ENCODE measurements at regions not wholly inside any gene's neighbourhood (a gene's known extent, or its start where the extent isn't known, plus 50 kb on each side); places are given as distances from the start of the nearest gene placed in this dataset.

GRCh38 chr9:75775166-75775565 lies 115.3 kb upstream of the PCSK5 start:
- TF ChIP-seq GATA3 (IDR thresholded peaks at IDR 0.05; ENCODE audit: low read depth, low read length) (no peak), GATA2 (IDR thresholded peaks at IDR 0.05; ENCODE audit: low read depth, low read length) (no peak)

- TF ChIP-seq GATA3 (IDR thresholded peaks at IDR 0.05; ENCODE audit: low read depth, low read length) (no peak), GATA2 (IDR thresholded peaks at IDR 0.05; ENCODE audit: low read depth, low read length) (no peak)
These were observed 114.3 kb upstream of the PCSK5 start for GRCh38 chr9:75775966-75776691.

GRCh38 chr9:75780185-75780584 lies 110.3 kb upstream of the PCSK5 start:
- no peak for TF ChIP-seq GATA2 (IDR thresholded peaks at IDR 0.05; ENCODE audit: low read depth, low read length)
- no peak for TF ChIP-seq GATA3 (IDR thresholded peaks at IDR 0.05; ENCODE audit: low read depth, low read length)

- TF ChIP-seq GATA2 (IDR thresholded peaks at IDR 0.05; ENCODE audit: low read depth, low read length) (no peak), GATA3 (IDR thresholded peaks at IDR 0.05; ENCODE audit: low read depth, low read length) (no peak)
These were observed 102.4 kb upstream of the PCSK5 start for GRCh38 chr9:75788006-75788634.

GRCh38 chr9:75797085-75797580 lies 93.3 kb upstream of the PCSK5 start:
- no peak for TF ChIP-seq GATA2 (IDR thresholded peaks at IDR 0.05; ENCODE audit: low read depth, low read length)
- no peak for TF ChIP-seq GATA3 (IDR thresholded peaks at IDR 0.05; ENCODE audit: low read depth, low read length)

- TF ChIP-seq GATA3 (IDR thresholded peaks at IDR 0.05; ENCODE audit: low read depth, low read length) (no peak), GATA2 (IDR thresholded peaks at IDR 0.05; ENCODE audit: low read depth, low read length) (no peak)
These were observed 92.0 kb upstream of the PCSK5 start for GRCh38 chr9:75798505-75798904.

- TF ChIP-seq GATA2 (IDR thresholded peaks at IDR 0.05; ENCODE audit: low read depth, low read length) (no peak), GATA3 (IDR thresholded peaks at IDR 0.05; ENCODE audit: low read depth, low read length) (no peak)
These were observed 87.3 kb upstream of the PCSK5 start for GRCh38 chr9:75803130-75803529.

- TF ChIP-seq GATA3 (IDR thresholded peaks at IDR 0.05; ENCODE audit: low read depth, low read length) (no peak), GATA2 (IDR thresholded peaks at IDR 0.05; ENCODE audit: low read depth, low read length) (no peak)
These were observed 80.4 kb upstream of the PCSK5 start for GRCh38 chr9:75810063-75810462.

GRCh38 chr9:75811692-75812091 lies 78.8 kb upstream of the PCSK5 start:
- TF ChIP-seq GATA2 (IDR thresholded peaks at IDR 0.05; ENCODE audit: low read depth, low read length) (no peak), GATA3 (IDR thresholded peaks at IDR 0.05; ENCODE audit: low read depth, low read length) (no peak)

GRCh38 chr9:75812141-75812540 lies 78.3 kb upstream of the PCSK5 start:
- TF ChIP-seq GATA3 (IDR thresholded peaks at IDR 0.05; ENCODE audit: low read depth, low read length) (no peak), GATA2 (IDR thresholded peaks at IDR 0.05; ENCODE audit: low read depth, low read length) (no peak)

GRCh38 chr9:75814667-75815066 lies 75.8 kb upstream of the PCSK5 start:
- TF ChIP-seq GATA3 (IDR thresholded peaks at IDR 0.05; ENCODE audit: low read depth, low read length) (no peak), GATA2 (IDR thresholded peaks at IDR 0.05; ENCODE audit: low read depth, low read length) (no peak)

- TF ChIP-seq GATA2 (IDR thresholded peaks at IDR 0.05; ENCODE audit: low read depth, low read length) (no peak), GATA3 (IDR thresholded peaks at IDR 0.05; ENCODE audit: low read depth, low read length) (no peak)
These were observed 67.3 kb upstream of the PCSK5 start for GRCh38 chr9:75823151-75823550.

- no peak for TF ChIP-seq GATA3 (IDR thresholded peaks at IDR 0.05; ENCODE audit: low read depth, low read length)
- no peak for TF ChIP-seq GATA2 (IDR thresholded peaks at IDR 0.05; ENCODE audit: low read depth, low read length)
These were observed 65.5 kb upstream of the PCSK5 start for GRCh38 chr9:75824816-75825568.

- TF ChIP-seq GATA3 (IDR thresholded peaks at IDR 0.05; ENCODE audit: low read depth, low read length) (no peak), GATA2 (IDR thresholded peaks at IDR 0.05; ENCODE audit: low read depth, low read length) (no peak)
These were observed 64.2 kb upstream of the PCSK5 start for GRCh38 chr9:75826314-75826713.

Data from SH-SY5Y (cell line).